H9 (cell line): ENCODE measurements at regions not wholly inside any gene's neighbourhood (a gene's known extent, or its start where the extent isn't known, plus 50 kb on each side); places are given as distances from the start of the nearest gene placed in this dataset.

ENCODE experiments used
- DNase-seq: peaks from one replicate; pipeline ENCODE4 v3.0.0-alpha.2; 2017
- H2AFZ ChIP-seq: one replicate; pipeline ENCODE4 v1.6.1; 2013; ENCODE audit warnings: mild to moderate bottlenecking, low read length, control low read depth, moderate library complexity
- H2AK5ac ChIP-seq: 2 replicates; pipeline ENCODE4 v1.6.1; 2013; ENCODE audit warnings: low read length, control low read depth, mixed read lengths; ENCODE audit not compliant: insufficient read length
- H2BK120ac ChIP-seq: one replicate; pipeline ENCODE4 v1.6.1; 2013; ENCODE audit warnings: low read depth, mild to moderate bottlenecking, low read length, control low read depth, inconsistent platforms; ENCODE audit not compliant: poor library complexity, severe bottlenecking
- H2BK12ac ChIP-seq: 2 replicates; pipeline ENCODE4 v1.6.1; 2013; ENCODE audit warnings: low read length, control low read depth, mixed read lengths, low read depth; ENCODE audit not compliant: insufficient read length
- H2BK15ac ChIP-seq: 2 replicates; pipeline ENCODE4 v1.6.1; 2013; ENCODE audit warnings: low read depth, low read length, control low read depth
- H2BK20ac ChIP-seq: one replicate; pipeline ENCODE4 v1.6.1; 2013; ENCODE audit warnings: low read depth, mild to moderate bottlenecking, low read length, control low read depth, inconsistent platforms; ENCODE audit not compliant: poor library complexity, severe bottlenecking
- H2BK5ac ChIP-seq: 2 replicates; pipeline ENCODE4 v1.6.1; 2013; ENCODE audit warnings: low read length, control low read depth, mixed read lengths; ENCODE audit not compliant: insufficient read length
- H3K14ac ChIP-seq: 2 replicates; pipeline ENCODE4 v1.6.1; 2013; ENCODE audit warnings: low read length, control low read depth; ENCODE audit not compliant: insufficient read depth
- H3K18ac ChIP-seq: 2 replicates; pipeline ENCODE4 v1.6.1; 2013; ENCODE audit warnings: low read depth, mild to moderate bottlenecking, mixed read lengths, low read length, control low read depth; ENCODE audit not compliant: insufficient read length
- H3K23ac ChIP-seq: 2 replicates; pipeline ENCODE4 v1.6.1; 2013; ENCODE audit warnings: low read length, control low read depth, mixed read lengths, low read depth; ENCODE audit not compliant: insufficient read length
- H3K23me2 ChIP-seq: 2 replicates; pipeline ENCODE4 v1.6.1; 2013; ENCODE audit warnings: low read depth, mild to moderate bottlenecking, mixed read lengths, low read length, control low read depth; ENCODE audit not compliant: insufficient read length, poor library complexity, severe bottlenecking
- H3K27ac ChIP-seq: 2 replicates; pipeline ENCODE4 v1.5.1; 2013; ENCODE audit warnings: low read length, control low read depth, mixed read lengths, low read depth; ENCODE audit not compliant: insufficient read length
- H3K27me3 ChIP-seq: 2 replicates; pipeline ENCODE4 v1.6.1; 2013; ENCODE audit warnings: low read length, control low read depth, inconsistent platforms; ENCODE audit not compliant: insufficient read depth
- H3K4ac ChIP-seq: 2 replicates; pipeline ENCODE4 v1.6.1; 2013; ENCODE audit warnings: low read depth, mild to moderate bottlenecking, control low read depth, inconsistent platforms, low read length, moderate library complexity
- H3K4me1 ChIP-seq: 2 replicates; pipeline ENCODE4 v1.6.1; 2013; ENCODE audit warnings: low read length, control low read depth, inconsistent platforms; ENCODE audit not compliant: insufficient read depth
- H3K4me2 ChIP-seq: 2 replicates; pipeline ENCODE4 v1.6.1; 2013; ENCODE audit warnings: low read length, control low read depth, mixed read lengths; ENCODE audit not compliant: insufficient read length, insufficient read depth
- H3K56ac ChIP-seq: 2 replicates; pipeline ENCODE4 v1.6.1; 2013; ENCODE audit warnings: low read depth, mild to moderate bottlenecking, mixed read lengths, low read length, control low read depth; ENCODE audit not compliant: insufficient read length
- H3K79me1 ChIP-seq: 2 replicates; pipeline ENCODE4 v1.6.1; 2013; ENCODE audit warnings: low read depth, mild to moderate bottlenecking, moderate library complexity, low read length, control low read depth, inconsistent platforms; ENCODE audit not compliant: insufficient read depth, poor library complexity, severe bottlenecking
- H3K79me2 ChIP-seq: 2 replicates; pipeline ENCODE4 v1.6.1; 2013; ENCODE audit warnings: low read length, control low read depth, inconsistent platforms; ENCODE audit not compliant: insufficient read depth
- H3K9ac ChIP-seq: 2 replicates; pipeline ENCODE4 v1.6.1; 2013; ENCODE audit warnings: low read length, control low read depth, mixed read lengths; ENCODE audit not compliant: insufficient read length; ENCODE audit errors: extremely low read depth
- H3K9me3 ChIP-seq: one replicate; pipeline ENCODE4 v1.6.1; 2013; ENCODE audit warnings: low read depth, low read length, inconsistent platforms; ENCODE audit not compliant: control insufficient read depth
- H3T11ph ChIP-seq: one replicate; pipeline ENCODE4 v1.6.1; 2013; ENCODE audit warnings: mild to moderate bottlenecking, low read length, control low read depth, inconsistent platforms
- H4K20me1 ChIP-seq: one replicate; pipeline ENCODE4 v1.6.1; 2013; ENCODE audit not compliant: control insufficient read depth, insufficient read length, insufficient read depth
- H4K5ac ChIP-seq: 2 replicates; pipeline ENCODE4 v1.6.1; 2013; ENCODE audit warnings: low read depth, mild to moderate bottlenecking, mixed read lengths, low read length, control low read depth; ENCODE audit not compliant: insufficient read length
- H4K8ac ChIP-seq: replicated peaks from 2 replicates; pipeline ENCODE4 v1.6.1; 2013; ENCODE audit warnings: low read length, control low read depth, mixed read lengths, low read depth; ENCODE audit not compliant: insufficient read length
- H4K91ac ChIP-seq: 2 replicates; pipeline ENCODE4 v1.6.1; 2013; ENCODE audit warnings: low read depth, mild to moderate bottlenecking, moderate library complexity, mixed read lengths, low read length, control low read depth; ENCODE audit not compliant: insufficient read length
- H3K27ac Mint-ChIP-seq, 3 experiments: 2 replicates in 2 of 3; 3 replicates in 1 of 3; pipeline ENCODE4 v1.8.0; 2020 to 2021; ENCODE audit warnings: mixed read lengths in 3 of 3, mild to moderate bottlenecking in 1 of 3, moderate library complexity in 1 of 3
- H3K27me3 Mint-ChIP-seq: 2 replicates; pipeline ENCODE4 v1.8.0; 2021; ENCODE audit warnings: low read depth, mild to moderate bottlenecking, moderate library complexity, mixed read lengths
- H3K36me3 Mint-ChIP-seq, 3 experiments: 2 replicates in 2 of 3; 3 replicates in 1 of 3; pipeline ENCODE4 v1.8.0; 2020 to 2021; ENCODE audit warnings: low read depth in 3 of 3, mixed read lengths in 3 of 3; ENCODE audit not compliant: insufficient read depth in 1 of 3
- H3K4me1 Mint-ChIP-seq, 2 experiments: 2 replicates each; pipeline ENCODE4 v1.8.0; 2020; ENCODE audit warnings: mixed read lengths in 2 of 2
- H3K4me3 Mint-ChIP-seq, 2 experiments: 2 replicates in 1 of 2; 3 replicates in 1 of 2; pipeline ENCODE4 v1.8.0; 2020 to 2021; ENCODE audit warnings: mild to moderate bottlenecking in 2 of 2, mixed read lengths in 2 of 2, moderate library complexity in 1 of 2
- H3K9me3 Mint-ChIP-seq, 2 experiments: 2 replicates in 1 of 2; 3 replicates in 1 of 2; pipeline ENCODE4 v1.8.0; 2020; ENCODE audit warnings: mild to moderate bottlenecking in 2 of 2, mixed read lengths in 2 of 2, moderate library complexity in 1 of 2
- CTCF ChIP-seq: fragments of 200-600 bp; sonication (generic); conservative IDR thresholded peaks from 3 replicates; pipeline ENCODE4 v1.8.0; 2021; ENCODE audit warnings: antibody characterized with exemption, mild to moderate bottlenecking
- WGBS: extraction: QIAGEN DNeasy Blood & Tissue Kit; methylation state at CpG from one replicate; pipeline ENCODE4 v1.1.7; 2013; ENCODE audit warnings: missing lambda C conversion rate, low lambda C conversion rate, mixed read lengths; ENCODE audit not compliant: insufficient read length; ENCODE audit errors: extremely low coverage; 5-methylcytosine and 5-hydroxymethylcytosine counted together

GRCh38 chr18:71865888-71866287, 678.3 kb downstream of the CBLN2 start:
- Histone ChIP-seq H3K27ac (no peak overlapping the region), H3K9ac (no peak overlapping the region), H4K91ac (no peak overlapping the region), H2BK15ac (no peak overlapping the region), H3K23me2 (no peaks in the 10 kb centered on the region), H3K14ac (no peak overlapping the region), H2BK120ac (no peak overlapping the region), H3K27me3 (no peaks in the 10 kb centered on the region), H3K4me1 (no peaks in the 10 kb centered on the region), H3T11ph (no peak overlapping the region), H2BK12ac (no peak overlapping the region), H2AK5ac (no peak overlapping the region), H2BK5ac (no peak overlapping the region), H3K18ac (no peak overlapping the region), H4K8ac (no peak overlapping the region), H3K23ac (no peak overlapping the region), H3K4ac (no peak overlapping the region), H3K56ac (no peak overlapping the region), H3K79me1 (no peaks in the 10 kb centered on the region), H2BK20ac (no peak overlapping the region), H3K4me2 (no peak overlapping the region), H4K5ac (no peak overlapping the region), H3K9me3 (no peaks in the 10 kb centered on the region), H2AFZ (no peak overlapping the region), H3K79me2 (no peaks in the 10 kb centered on the region), H4K20me1 (no peaks in the 10 kb centered on the region)
- no CpG with 5 or more reads among the region's 5 CpGs for WGBS
- no peaks in the 10 kb centered on the region for H3K27me3 Mint-ChIP-seq
- peaks cover 0 to 2% (median 0%) of the 10 kb centered on the region in 3 experiments; a peak in 2 of 7 replicates for H3K36me3 Mint-ChIP-seq
- H3K4me1 Mint-ChIP-seq = no peaks in the 10 kb centered on the region
- TF ChIP-seq CTCF = no peak
- H3K9me3 Mint-ChIP-seq = peaks cover under 1 to 6% of the 10 kb centered on the region in 2 experiments; a peak in 3 of 5 replicates
- H3K4me3 Mint-ChIP-seq = no peak overlapping the region
- no peak overlapping the region for H3K27ac Mint-ChIP-seq
- no peak for DNase-seq
